BE2C (cell line): ENCODE measurements at regions not wholly inside any gene's neighbourhood (a gene's known extent, or its start where the extent isn't known, plus 50 kb on each side); places are given as distances from the start of the nearest gene placed in this dataset.
"Not testable (repeated sequence)": the region's sequence is repeated elsewhere in the genome, so short reads cannot be mapped to it uniquely, and the experiment has no call there.

Experiments
- DNase-seq: peaks from one replicate; pipeline ENCODE4 v3.0.0-alpha.2; 2020
- H3K27me3 ChIP-seq: fragments of 250-450 bp; sonication (Bioruptor Pico); 2 replicates; pipeline ENCODE4 v1.5.1; 2020; ENCODE audit warnings: mild to moderate bottlenecking
- H3K36me3 ChIP-seq: fragments of 250-450 bp; sonication (Bioruptor Pico); 2 replicates; pipeline ENCODE4 v1.5.1; 2020; ENCODE audit warnings: mild to moderate bottlenecking
- H3K4me1 ChIP-seq: fragments of 250-450 bp; sonication (Bioruptor Pico); 2 replicates; pipeline ENCODE4 v1.5.1; 2020
- H3K4me3 ChIP-seq: 2 replicates; pipeline ENCODE4 v1.5.1; 2011; ENCODE audit warnings: low read depth, low read length
- H3K9me3 ChIP-seq: fragments of 250-450 bp; sonication (Bioruptor Pico); 2 replicates; pipeline ENCODE4 v1.5.1; 2020
- TF ChIP-seq, protein P1 (sequence below): IDR thresholded peaks from 2 replicates; pipeline ENCODE4 v1.5.1; 2012; ENCODE audit warnings: mild to moderate bottlenecking, low read depth, low read length

- Histone ChIP-seq H3K4me1 (no peaks in the 10 kb centered on the region), H3K4me3 (no peak overlapping the region), H3K36me3 (no peaks in the 10 kb centered on the region), H3K27me3 (peaks cover 25% of the 10 kb centered on the region), H3K9me3 (no peaks in the 10 kb centered on the region)
- DNase-seq = no peak
- TF ChIP-seq, protein P1, sequence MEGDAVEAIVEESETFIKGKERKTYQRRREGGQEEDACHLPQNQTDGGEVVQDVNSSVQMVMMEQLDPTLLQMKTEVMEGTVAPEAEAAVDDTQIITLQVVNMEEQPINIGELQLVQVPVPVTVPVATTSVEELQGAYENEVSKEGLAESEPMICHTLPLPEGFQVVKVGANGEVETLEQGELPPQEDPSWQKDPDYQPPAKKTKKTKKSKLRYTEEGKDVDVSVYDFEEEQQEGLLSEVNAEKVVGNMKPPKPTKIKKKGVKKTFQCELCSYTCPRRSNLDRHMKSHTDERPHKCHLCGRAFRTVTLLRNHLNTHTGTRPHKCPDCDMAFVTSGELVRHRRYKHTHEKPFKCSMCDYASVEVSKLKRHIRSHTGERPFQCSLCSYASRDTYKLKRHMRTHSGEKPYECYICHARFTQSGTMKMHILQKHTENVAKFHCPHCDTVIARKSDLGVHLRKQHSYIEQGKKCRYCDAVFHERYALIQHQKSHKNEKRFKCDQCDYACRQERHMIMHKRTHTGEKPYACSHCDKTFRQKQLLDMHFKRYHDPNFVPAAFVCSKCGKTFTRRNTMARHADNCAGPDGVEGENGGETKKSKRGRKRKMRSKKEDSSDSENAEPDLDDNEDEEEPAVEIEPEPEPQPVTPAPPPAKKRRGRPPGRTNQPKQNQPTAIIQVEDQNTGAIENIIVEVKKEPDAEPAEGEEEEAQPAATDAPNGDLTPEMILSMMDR = no peak
These were observed 121.3 kb downstream of the TBX3 start for GRCh38 chr12:114562654-114563053.

DNA sequence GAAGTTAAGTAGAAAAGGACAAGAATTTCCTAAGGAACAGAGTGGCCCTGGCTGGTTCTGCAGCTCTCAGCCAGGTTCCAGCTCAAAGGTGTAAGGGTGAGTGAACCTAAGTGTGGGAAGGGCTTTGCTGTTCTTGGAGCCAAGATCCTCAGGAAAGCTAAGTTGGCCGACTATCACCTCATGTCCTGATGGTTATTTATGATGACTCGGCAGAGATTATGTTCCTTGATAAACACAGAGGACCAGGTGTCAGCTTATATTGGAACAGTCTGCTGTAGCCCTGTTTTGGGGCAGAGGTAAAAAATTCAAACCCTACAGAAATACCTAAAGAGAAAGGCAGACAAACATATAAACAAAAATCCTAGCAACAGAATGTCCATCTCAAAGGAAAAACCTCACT is 128.5 kb downstream of the TBX3 start:
- Histone ChIP-seq H3K4me1 (no peaks in the 10 kb centered on the region), H3K4me3 (no peak overlapping the region), H3K27me3 (peaks cover 36% of the 10 kb centered on the region), H3K36me3 (no peaks in the 10 kb centered on the region), H3K9me3 (no peaks in the 10 kb centered on the region)
- DNase-seq = no peak
- TF ChIP-seq, protein P1 = no peak

DNA sequence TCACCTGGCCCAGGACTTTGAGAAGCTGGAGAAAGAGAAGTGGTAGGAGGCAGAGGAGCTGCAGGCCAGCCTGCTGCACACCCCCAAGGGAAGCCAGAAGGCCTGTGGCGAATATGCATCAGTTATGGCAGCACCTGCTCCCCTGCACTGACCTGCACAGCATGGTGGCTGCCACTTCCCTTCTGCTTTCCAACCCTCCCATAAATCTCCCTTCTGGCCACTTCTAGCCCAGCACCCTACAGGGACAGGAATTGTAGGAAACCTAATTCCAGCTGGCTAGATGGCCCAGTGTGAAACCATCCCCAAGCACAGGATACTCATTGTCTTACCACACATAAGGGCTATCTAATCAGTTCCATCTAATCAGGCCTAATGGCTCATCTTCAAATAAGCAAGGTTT is 136.3 kb downstream of the TBX3 start:
- Histone ChIP-seq H3K27me3 (peaks cover 14% of the 10 kb centered on the region), H3K4me1 (no peaks in the 10 kb centered on the region), H3K9me3 (no peaks in the 10 kb centered on the region), H3K4me3 (no peak overlapping the region), H3K36me3 (no peaks in the 10 kb centered on the region)
- TF ChIP-seq, protein P1 = no peak
- no peak for DNase-seq

- Histone ChIP-seq H3K4me3 (no peak overlapping the region), H3K4me1 (no peaks in the 10 kb centered on the region), H3K36me3 (no peaks in the 10 kb centered on the region), H3K27me3 (peaks cover 24% of the 10 kb centered on the region), H3K9me3 (no peaks in the 10 kb centered on the region)
- no peak for DNase-seq
- TF ChIP-seq, protein P1 = no peak
These were observed 124.5 kb upstream of the TBX5 start for GRCh38 chr12:114530417-114530816.

GRCh38 chr12:114529966-114530365 is 124.0 kb upstream of the TBX5 start:
- no peak overlapping the region for H3K4me3 ChIP-seq
- no peaks in the 10 kb centered on the region for H3K4me1 ChIP-seq
- TF ChIP-seq, protein P1 = no peak
- no peak for DNase-seq
- H3K9me3 ChIP-seq = no peaks in the 10 kb centered on the region
- no peaks in the 10 kb centered on the region for H3K36me3 ChIP-seq
- peaks cover 29% of the 10 kb centered on the region for H3K27me3 ChIP-seq

- Histone ChIP-seq H3K9me3 (no peaks in the 10 kb centered on the region), H3K4me3 (no peak overlapping the region), H3K36me3 (no peaks in the 10 kb centered on the region), H3K4me1 (no peaks in the 10 kb centered on the region), H3K27me3 (peaks cover 41% of the 10 kb centered on the region)
- TF ChIP-seq, protein P1 = no peak
- DNase-seq = no peak
These were observed 122.8 kb upstream of the TBX5 start for GRCh38 chr12:114528766-114529165.

DNA sequence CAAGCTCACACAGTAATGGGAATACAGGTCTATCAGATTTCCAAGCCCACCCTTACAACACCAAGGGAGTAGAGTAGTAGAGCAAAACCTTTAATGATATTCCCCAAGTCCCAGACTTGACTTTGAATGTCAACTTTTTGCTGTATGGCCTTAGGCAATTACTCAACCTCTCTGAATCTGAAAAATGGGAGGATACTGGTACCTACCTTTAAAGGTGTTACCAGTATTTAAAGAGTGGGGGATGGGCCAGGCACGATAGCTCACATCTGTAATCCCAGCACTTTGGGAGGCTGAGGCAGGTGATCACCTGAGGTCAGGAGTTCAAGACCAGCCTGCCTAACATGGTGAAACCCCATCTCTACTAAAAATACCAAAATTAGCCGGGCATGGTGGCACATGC is 115.2 kb upstream of the TBX5 start:
- not testable (repeated sequence) for H3K36me3 ChIP-seq, H3K9me3 ChIP-seq, H3K4me3 ChIP-seq, H3K4me1 ChIP-seq, DNase-seq
- H3K27me3 ChIP-seq = peaks cover 53% of the 10 kb centered on the region
